ENCODE measurements at regions not wholly inside any gene's neighbourhood (a gene's known extent, or its start where the extent isn't known, plus 50 kb on each side); places are given as distances from the start of the nearest gene placed in this dataset.
"Not testable (repeated sequence)": the region's sequence is repeated elsewhere in the genome, so short reads cannot be mapped to it uniquely, and the experiment has no call there.

DNA sequence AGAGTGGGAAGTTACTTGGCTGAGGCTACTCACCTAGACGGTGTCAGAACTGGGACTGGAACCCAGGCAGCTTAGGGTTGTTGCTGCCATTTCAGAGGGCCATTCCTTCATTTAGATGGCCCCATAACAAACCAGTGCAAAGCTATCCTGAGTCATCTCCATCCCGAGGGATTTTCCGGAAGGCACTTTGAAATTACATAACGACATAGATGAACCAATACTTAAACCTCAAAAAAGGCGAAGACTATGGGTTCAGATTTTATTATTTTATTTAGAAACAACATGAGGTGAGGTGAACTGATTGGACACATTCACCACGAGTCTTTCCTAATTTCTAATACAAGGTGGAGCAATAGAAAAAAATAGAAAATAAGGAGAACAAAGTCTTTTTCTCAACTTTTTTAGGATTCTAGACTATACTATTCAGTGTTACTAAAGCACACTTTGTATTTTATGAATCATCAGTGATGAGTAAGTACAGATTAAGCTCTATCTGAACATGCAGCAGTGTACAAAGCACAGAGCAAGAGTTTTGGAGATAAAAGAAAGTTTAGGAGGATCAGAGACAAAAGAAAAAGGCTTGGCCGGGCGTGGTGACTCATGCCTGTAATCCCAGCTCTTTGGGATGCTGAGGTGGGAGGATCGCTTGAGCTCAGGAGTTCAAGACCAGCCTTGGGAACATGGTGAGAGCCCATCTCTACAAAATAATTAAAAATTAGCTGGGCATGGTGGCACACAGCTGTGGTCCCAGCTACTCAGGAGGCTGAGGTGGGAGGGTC is 79.5 kb upstream of the SVIL start:
- peak; percentile 89 for ATAC-seq

DNA sequence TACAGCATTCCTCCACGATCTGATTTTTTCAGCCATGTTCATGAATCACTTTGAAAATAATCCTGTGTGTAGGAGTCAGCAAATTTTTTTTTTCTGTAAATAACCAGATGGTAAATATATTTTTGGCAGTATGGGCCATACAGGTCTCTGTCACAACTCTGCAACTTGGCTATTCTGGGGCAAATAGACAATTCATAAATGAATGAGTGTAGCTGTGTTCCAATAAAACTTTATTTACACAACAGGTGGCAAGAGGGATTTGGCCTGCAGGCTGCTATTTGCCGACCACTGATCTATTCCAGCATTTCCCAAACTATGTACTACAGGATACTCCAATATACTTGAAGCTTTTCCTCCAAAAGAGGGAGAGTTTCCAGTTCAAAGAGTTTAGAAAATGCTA is 78.7 kb upstream of the SVIL start:
- ATAC-seq, result no peak

DNA sequence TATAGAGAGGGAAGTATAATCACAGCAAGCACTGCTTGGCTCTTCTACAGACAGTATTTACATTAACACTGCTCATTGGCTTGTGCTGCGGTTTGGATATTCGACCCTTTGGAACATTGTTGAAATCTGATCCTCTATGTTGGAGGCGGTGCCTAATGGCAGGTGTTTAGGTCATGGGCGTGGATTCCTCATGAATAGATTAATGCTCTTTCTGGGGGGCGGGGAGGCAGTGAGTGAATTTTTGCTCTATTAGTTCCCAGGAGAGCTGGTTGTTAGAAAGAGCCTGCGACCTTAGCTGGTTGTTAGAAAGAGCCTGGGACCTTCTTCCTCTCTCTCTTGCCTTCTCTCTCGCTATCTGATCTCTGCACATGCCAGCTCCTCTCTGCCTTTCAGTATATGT is 77.3 kb upstream of the SVIL start:
- peak; percentile 33 for ATAC-seq

DNA sequence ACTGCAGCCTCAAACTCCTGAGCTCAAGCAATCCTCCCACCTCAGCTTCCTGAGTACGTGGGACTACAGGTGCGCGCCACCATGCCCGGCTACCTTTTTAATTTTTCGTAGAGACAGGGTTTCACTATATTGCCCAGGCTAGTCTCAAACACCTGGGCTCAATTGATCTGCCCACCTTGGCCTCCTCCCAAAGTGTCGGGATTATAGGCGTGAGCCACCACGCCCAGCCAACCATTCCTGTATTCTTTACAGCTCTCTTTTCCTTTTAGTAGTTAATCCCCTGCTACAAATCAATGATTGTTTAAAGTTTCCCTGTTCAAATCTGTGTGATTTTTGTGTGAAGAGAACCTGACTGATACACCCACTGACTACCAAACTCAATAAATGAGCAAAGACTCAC is 75.4 kb upstream of the SVIL start:
- peak; percentile 47 for ATAC-seq

DNA sequence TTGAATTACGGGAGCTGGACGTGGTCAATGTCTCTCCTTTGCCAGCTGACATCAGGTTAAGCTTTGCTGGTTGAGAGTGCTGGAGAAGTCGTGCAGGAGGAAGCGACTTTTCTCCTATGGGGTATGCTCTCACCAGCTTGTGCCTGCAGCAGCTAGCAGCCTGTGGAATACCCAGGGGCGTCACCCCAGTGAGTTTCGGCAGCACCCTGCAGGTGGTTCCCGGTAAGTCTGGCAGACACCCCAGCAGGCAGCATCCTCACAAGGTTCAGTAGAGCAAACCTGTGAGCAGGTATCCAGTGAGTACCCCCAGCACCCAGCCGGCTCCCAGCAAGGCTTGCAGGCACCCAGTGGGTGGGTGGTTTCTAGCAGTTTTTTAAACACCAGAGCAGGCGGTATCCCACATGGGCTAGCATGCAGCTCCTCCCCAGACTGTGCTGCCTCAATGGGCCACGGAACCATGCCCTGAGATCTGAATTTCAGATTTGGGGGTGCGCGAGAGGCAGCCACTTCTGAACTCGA is 74.8 kb upstream of the SVIL start:
- peak; percentile 47 for ATAC-seq

DNA sequence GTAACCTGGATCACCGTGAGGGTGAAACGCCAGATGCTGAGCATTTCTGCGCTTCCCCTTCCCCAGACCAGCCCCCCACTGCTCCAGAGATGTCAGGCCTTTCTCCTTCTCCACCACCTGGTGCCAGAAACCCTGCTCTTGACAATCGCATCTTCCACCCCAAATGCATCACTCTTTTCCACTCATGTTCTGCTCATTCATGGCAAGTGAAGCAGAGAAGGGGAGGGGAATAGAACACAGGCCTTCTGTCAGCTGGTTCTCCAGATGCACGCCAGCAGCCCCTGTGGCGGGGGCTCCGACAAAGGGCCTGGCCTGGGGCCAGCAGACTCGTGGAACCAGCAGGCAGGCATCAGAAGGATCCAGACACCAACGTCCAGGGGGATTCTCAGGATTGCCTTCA is 68.5 kb upstream of the SVIL start:
- ATAC-seq, result no peak

GRCh38 chr10:29702273-29703164 is 67.7 kb upstream of the SVIL start:
- ATAC-seq, result no peak

- ATAC-seq, result no peak
Measured at GRCh38 chr10:29701306-29701705, 66.5 kb upstream of the SVIL start.

GRCh38 chr10:29699621-29700020 is 64.8 kb upstream of the SVIL start:
- ATAC-seq, result no peak

GRCh38 chr10:29698773-29699490 is 64.2 kb upstream of the SVIL start:
- ATAC-seq, result no peak

GRCh38 chr10:29696581-29696980 is 61.8 kb upstream of the SVIL start:
- not testable (repeated sequence) for ATAC-seq

- no peak for ATAC-seq
Measured at GRCh38 chr10:29694121-29694520, 59.4 kb upstream of the SVIL start.

- peak; percentile 64 for ATAC-seq
Measured at GRCh38 chr10:29692121-29692539, 57.4 kb upstream of the SVIL start.

GRCh38 chr10:29691564-29692072 is 56.8 kb upstream of the SVIL start:
- peak; percentile 55 for ATAC-seq

- ATAC-seq, result peak; percentile 33
Measured at GRCh38 chr10:29689001-29689400, 54.2 kb upstream of the SVIL start.

DNA sequence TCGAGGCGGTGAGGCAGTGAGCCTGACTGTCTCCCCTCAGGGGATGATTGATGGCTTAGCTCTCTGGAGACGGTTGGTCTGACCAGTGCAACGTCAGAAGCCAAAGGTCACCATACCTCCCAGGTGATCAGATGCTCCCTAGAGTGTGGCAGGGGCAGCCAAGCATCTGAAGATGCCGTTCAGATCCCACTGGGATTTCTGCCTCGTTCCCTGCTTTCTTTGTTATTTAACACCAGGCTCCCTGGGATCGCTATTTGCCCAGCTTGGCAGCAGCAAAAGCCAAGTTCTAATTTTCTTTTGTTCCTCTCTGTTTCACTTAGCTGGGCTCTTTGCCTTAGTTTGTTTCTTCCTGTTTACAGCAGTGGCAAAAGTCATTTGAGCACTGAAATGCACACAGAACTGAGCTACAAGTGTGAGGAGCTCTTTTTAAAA is 53.5 kb upstream of the SVIL start:
- no peak for ATAC-seq

DNA sequence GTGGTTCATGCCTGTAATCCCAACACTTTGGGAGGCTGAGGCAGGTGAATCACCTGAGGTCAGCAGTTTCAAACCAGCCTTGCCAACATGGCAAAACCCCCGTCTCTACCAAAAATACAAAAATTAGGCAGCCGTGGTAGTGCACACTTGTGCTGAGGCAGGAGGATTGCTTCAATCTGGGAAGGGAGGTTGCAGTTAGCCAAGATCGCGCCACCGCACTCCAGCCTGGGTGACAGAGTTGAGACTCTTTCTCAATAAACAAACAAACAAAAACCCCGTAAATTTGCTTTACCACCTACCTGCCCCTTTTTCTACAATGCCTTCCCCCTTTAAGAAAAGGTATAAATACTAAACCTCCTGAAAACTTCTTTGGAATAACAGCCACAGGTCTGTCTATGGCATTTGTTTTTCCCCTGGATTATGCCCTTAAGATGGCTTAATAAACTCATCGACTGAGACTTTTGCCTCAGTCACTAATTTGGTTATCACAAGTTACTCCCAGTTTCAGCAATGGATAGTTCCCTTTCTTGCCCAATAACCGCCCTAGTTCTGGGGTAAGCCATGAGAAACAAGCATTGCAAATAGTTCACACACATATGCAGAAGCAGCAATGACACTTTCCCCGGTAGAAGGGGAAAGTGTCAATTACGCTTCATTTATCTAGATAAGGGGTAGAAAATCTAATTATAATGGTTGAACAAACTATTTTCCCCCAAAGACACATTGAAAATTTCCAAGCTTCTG is 52.8 kb upstream of the SVIL start:
- ATAC-seq, result no peak

- peak; percentile 40 for ATAC-seq
Measured at GRCh38 chr10:29685506-29685905, 50.7 kb upstream of the SVIL start.

Data from esophagus mucosa (tissue), 1 donor.